IPS-15b (cell line): ENCODE measurements at regions not wholly inside any gene's neighbourhood (a gene's known extent, or its start where the extent isn't known, plus 50 kb on each side); places are given as distances from the start of the nearest gene placed in this dataset.

Experiments
- H3K27me3 ChIP-seq: one replicate; pipeline ENCODE4 v1.6.1; 2013; ENCODE audit warnings: low read length; ENCODE audit not compliant: control insufficient read depth, insufficient read depth
- H3K36me3 ChIP-seq: one replicate; pipeline ENCODE4 v1.6.1; 2013; ENCODE audit warnings: low read length; ENCODE audit not compliant: control insufficient read depth, insufficient read depth
- H3K4me1 ChIP-seq: one replicate; pipeline ENCODE4 v1.6.1; 2013; ENCODE audit warnings: mild to moderate bottlenecking, low read length; ENCODE audit not compliant: control insufficient read depth, insufficient read depth
- H3K4me3 ChIP-seq: one replicate; pipeline ENCODE4 v1.5.1; 2013; ENCODE audit warnings: low read depth, low read length
- H3K9ac ChIP-seq: one replicate; pipeline ENCODE4 v1.6.1; 2013; ENCODE audit warnings: low read depth, mild to moderate bottlenecking, low read length
- H3K9me3 ChIP-seq: one replicate; pipeline ENCODE4 v1.6.1; 2013; ENCODE audit warnings: mild to moderate bottlenecking, low read length; ENCODE audit not compliant: control insufficient read depth, insufficient read depth

GRCh38 chr2:177314722-177315264 lies 50.3 kb upstream of the NFE2L2 start:
- H3K4me3 ChIP-seq = no peak overlapping the region
- H3K9me3 ChIP-seq = no peaks in the 10 kb centered on the region
- no peaks in the 10 kb centered on the region for H3K36me3 ChIP-seq
- no peak overlapping the region for H3K9ac ChIP-seq
- H3K4me1 ChIP-seq = peaks cover 15% of the 10 kb centered on the region
- no peaks in the 10 kb centered on the region for H3K27me3 ChIP-seq

- no peaks in the 10 kb centered on the region for H3K9me3 ChIP-seq
- peaks cover 15% of the 10 kb centered on the region for H3K4me1 ChIP-seq
- no peak overlapping the region for H3K9ac ChIP-seq
- H3K36me3 ChIP-seq = no peaks in the 10 kb centered on the region
- no peak overlapping the region for H3K4me3 ChIP-seq
- H3K27me3 ChIP-seq = no peaks in the 10 kb centered on the region
Measured at GRCh38 chr2:177315364-177315763, 50.8 kb upstream of the NFE2L2 start.

- no peak overlapping the region for H3K9ac ChIP-seq
- H3K9me3 ChIP-seq = no peaks in the 10 kb centered on the region
- no peak overlapping the region for H3K4me3 ChIP-seq
- H3K36me3 ChIP-seq = no peaks in the 10 kb centered on the region
- peaks cover 15% of the 10 kb centered on the region for H3K4me1 ChIP-seq
- H3K27me3 ChIP-seq = no peaks in the 10 kb centered on the region
Measured at GRCh38 chr2:177316756-177317155, 52.2 kb upstream of the NFE2L2 start.

- no peaks in the 10 kb centered on the region for H3K36me3 ChIP-seq
- H3K4me1 ChIP-seq = peaks cover 17% of the 10 kb centered on the region
- no peaks in the 10 kb centered on the region for H3K9me3 ChIP-seq
- no peak overlapping the region for H3K4me3 ChIP-seq
- H3K9ac ChIP-seq = no peak overlapping the region
- no peaks in the 10 kb centered on the region for H3K27me3 ChIP-seq
Measured at GRCh38 chr2:177317443-177317842, 52.9 kb upstream of the NFE2L2 start.

- H3K4me3 ChIP-seq = no peak overlapping the region
- no peaks in the 10 kb centered on the region for H3K9me3 ChIP-seq
- H3K9ac ChIP-seq = no peak overlapping the region
- peaks cover 21% of the 10 kb centered on the region for H3K4me1 ChIP-seq
- no peaks in the 10 kb centered on the region for H3K36me3 ChIP-seq
- no peaks in the 10 kb centered on the region for H3K27me3 ChIP-seq
Measured at GRCh38 chr2:177317857-177318256, 53.3 kb upstream of the NFE2L2 start.

GRCh38 chr2:177318613-177319012 lies 54.1 kb upstream of the NFE2L2 start:
- no peaks in the 10 kb centered on the region for H3K9me3 ChIP-seq
- no peaks in the 10 kb centered on the region for H3K36me3 ChIP-seq
- no peaks in the 10 kb centered on the region for H3K27me3 ChIP-seq
- H3K9ac ChIP-seq = no peak overlapping the region
- H3K4me1 ChIP-seq = peaks cover 21% of the 10 kb centered on the region
- H3K4me3 ChIP-seq = no peak overlapping the region

GRCh38 chr2:177320596-177320995 lies 56.1 kb upstream of the NFE2L2 start:
- Histone ChIP-seq H3K4me1 (peaks cover 8% of the 10 kb centered on the region), H3K9me3 (no peaks in the 10 kb centered on the region), H3K4me3 (no peak overlapping the region), H3K36me3 (no peaks in the 10 kb centered on the region), H3K9ac (no peak overlapping the region), H3K27me3 (no peaks in the 10 kb centered on the region)

GRCh38 chr2:177322801-177323261 lies 58.3 kb upstream of the NFE2L2 start:
- Histone ChIP-seq H3K9ac (no peak overlapping the region), H3K36me3 (no peaks in the 10 kb centered on the region), H3K4me1 (peaks cover 8% of the 10 kb centered on the region), H3K4me3 (no peak overlapping the region), H3K27me3 (no peaks in the 10 kb centered on the region), H3K9me3 (no peaks in the 10 kb centered on the region)

- H3K4me1 ChIP-seq = peaks cover 11% of the 10 kb centered on the region
- H3K9me3 ChIP-seq = no peaks in the 10 kb centered on the region
- H3K4me3 ChIP-seq = no peak overlapping the region
- H3K36me3 ChIP-seq = no peaks in the 10 kb centered on the region
- H3K9ac ChIP-seq = no peak overlapping the region
- H3K27me3 ChIP-seq = no peaks in the 10 kb centered on the region
Measured at GRCh38 chr2:177324797-177325196, 60.3 kb upstream of the NFE2L2 start.

GRCh38 chr2:177325554-177325953 lies 61.0 kb upstream of the NFE2L2 start:
- H3K27me3 ChIP-seq = no peaks in the 10 kb centered on the region
- no peaks in the 10 kb centered on the region for H3K36me3 ChIP-seq
- H3K4me1 ChIP-seq = peaks cover 11% of the 10 kb centered on the region
- no peaks in the 10 kb centered on the region for H3K9me3 ChIP-seq
- H3K9ac ChIP-seq = no peak overlapping the region
- H3K4me3 ChIP-seq = no peak overlapping the region

GRCh38 chr2:177326005-177326404 lies 61.5 kb upstream of the NFE2L2 start:
- Histone ChIP-seq H3K4me1 (peaks cover 11% of the 10 kb centered on the region), H3K9ac (no peak overlapping the region), H3K36me3 (no peaks in the 10 kb centered on the region), H3K9me3 (no peaks in the 10 kb centered on the region), H3K27me3 (no peaks in the 10 kb centered on the region), H3K4me3 (no peak overlapping the region)

- Histone ChIP-seq H3K27me3 (no peaks in the 10 kb centered on the region), H3K36me3 (no peaks in the 10 kb centered on the region), H3K9ac (no peak overlapping the region), H3K4me1 (peaks cover 11% of the 10 kb centered on the region), H3K4me3 (no peak overlapping the region), H3K9me3 (no peaks in the 10 kb centered on the region)
Measured at GRCh38 chr2:177326591-177326990, 62.1 kb upstream of the NFE2L2 start.
